ENCODE measurements at regions not wholly inside any gene's neighbourhood (a gene's known extent, or its start where the extent isn't known, plus 50 kb on each side); places are given as distances from the start of the nearest gene placed in this dataset.
"Not testable (repeated sequence)": the region's sequence is repeated elsewhere in the genome, so short reads cannot be mapped to it uniquely, and the experiment has no call there.

DNA sequence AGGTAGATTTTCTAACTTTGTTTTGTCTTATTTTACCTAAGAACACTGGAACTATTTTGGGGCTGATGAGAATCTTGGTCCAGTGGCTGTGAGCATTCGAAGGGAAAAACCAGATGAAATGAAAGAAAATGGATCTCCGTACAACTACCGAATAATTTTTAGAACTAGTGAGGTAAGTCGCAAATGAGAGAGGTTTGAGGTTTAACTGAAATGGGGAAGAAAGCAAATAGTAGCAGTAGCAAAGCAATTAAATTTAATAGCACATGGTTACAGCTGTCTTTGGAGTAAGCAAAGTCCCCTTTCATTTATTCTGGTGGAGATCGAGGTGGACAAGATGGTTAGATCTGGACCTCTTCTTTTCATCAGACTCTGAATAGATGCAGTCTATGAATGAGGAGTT, 313.5 kb upstream of the RGS6 start:
- Histone ChIP-seq H3K9me3 (ENCODE audit: control insufficient read depth, insufficient read depth, low read length) (no peaks in the 10 kb centered on the region), H3K27me3 (ENCODE audit: control insufficient read depth, insufficient read depth, low read length) (no peaks in the 10 kb centered on the region), H3K4me1 (ENCODE audit: control insufficient read depth, insufficient read depth, low read length) (no peaks in the 10 kb centered on the region), H3K9ac (ENCODE audit: low read depth, low read length) (no peak overlapping the region), H3K36me3 (ENCODE audit: control insufficient read depth, insufficient read depth, low read length) (no peaks in the 10 kb centered on the region), H3K4me3 (ENCODE audit: low read depth, low read length) (no peak overlapping the region)

DNA sequence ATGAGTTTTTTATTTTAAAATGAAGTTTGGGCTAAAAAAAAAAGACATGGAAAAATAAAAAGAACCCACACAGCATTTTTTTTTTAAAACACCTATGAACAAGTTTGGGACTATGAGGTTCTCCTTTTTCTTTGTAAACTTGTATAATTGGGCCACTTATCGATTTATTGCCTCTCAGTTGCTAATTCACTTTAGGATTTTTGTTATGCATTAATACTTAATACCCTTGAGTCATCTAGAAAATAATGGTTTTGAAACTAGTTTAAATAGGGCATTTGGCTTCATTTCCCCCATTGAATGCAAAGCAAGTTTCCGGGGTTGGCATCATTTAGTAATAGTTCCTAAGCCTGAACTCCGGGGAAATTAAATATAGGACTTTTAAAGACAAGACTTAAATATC, 312.8 kb upstream of the RGS6 start:
- Histone ChIP-seq H3K36me3 (ENCODE audit: control insufficient read depth, insufficient read depth, low read length) (no peaks in the 10 kb centered on the region), H3K27me3 (ENCODE audit: control insufficient read depth, insufficient read depth, low read length) (no peaks in the 10 kb centered on the region), H3K4me3 (ENCODE audit: low read depth, low read length) (no peak overlapping the region), H3K4me1 (ENCODE audit: control insufficient read depth, insufficient read depth, low read length) (no peaks in the 10 kb centered on the region), H3K9ac (ENCODE audit: low read depth, low read length) (no peak overlapping the region), H3K9me3 (ENCODE audit: control insufficient read depth, insufficient read depth, low read length) (no peaks in the 10 kb centered on the region)

DNA sequence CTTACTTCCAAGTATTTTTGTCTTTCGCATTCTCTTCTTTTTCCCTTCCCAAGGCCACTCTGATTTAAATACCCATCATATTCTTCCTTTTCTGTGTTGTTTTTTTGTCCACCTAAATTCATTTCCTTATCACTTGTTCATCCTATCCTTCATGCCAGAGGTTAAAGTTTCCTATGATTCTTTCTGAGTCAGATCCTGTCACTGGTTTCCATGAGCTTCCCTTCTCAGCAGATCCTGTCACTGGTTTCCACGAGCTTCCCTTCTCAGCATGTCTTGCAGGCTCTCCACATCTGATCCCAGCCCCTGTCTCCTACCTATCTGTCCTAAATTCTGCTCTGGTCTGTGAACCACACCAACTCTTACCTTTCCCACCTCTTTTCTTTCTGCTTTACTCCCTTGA, 311.8 kb upstream of the RGS6 start:
- no peak overlapping the region for H3K4me3 ChIP-seq (ENCODE audit: low read depth, low read length)
- H3K27me3 ChIP-seq (ENCODE audit: control insufficient read depth, insufficient read depth, low read length) = no peaks in the 10 kb centered on the region
- no peaks in the 10 kb centered on the region for H3K36me3 ChIP-seq (ENCODE audit: control insufficient read depth, insufficient read depth, low read length)
- no peak overlapping the region for H3K9ac ChIP-seq (ENCODE audit: low read depth, low read length)
- no peaks in the 10 kb centered on the region for H3K9me3 ChIP-seq (ENCODE audit: control insufficient read depth, insufficient read depth, low read length)
- no peaks in the 10 kb centered on the region for H3K4me1 ChIP-seq (ENCODE audit: control insufficient read depth, insufficient read depth, low read length)

- no peaks in the 10 kb centered on the region for H3K4me1 ChIP-seq (ENCODE audit: control insufficient read depth, insufficient read depth, low read length)
- H3K36me3 ChIP-seq (ENCODE audit: control insufficient read depth, insufficient read depth, low read length) = no peaks in the 10 kb centered on the region
- no peaks in the 10 kb centered on the region for H3K9me3 ChIP-seq (ENCODE audit: control insufficient read depth, insufficient read depth, low read length)
- no peak overlapping the region for H3K4me3 ChIP-seq (ENCODE audit: low read depth, low read length)
- H3K27me3 ChIP-seq (ENCODE audit: control insufficient read depth, insufficient read depth, low read length) = no peaks in the 10 kb centered on the region
- no peak overlapping the region for H3K9ac ChIP-seq (ENCODE audit: low read depth, low read length)
Observed at GRCh38 chr14:71621276-71621675, 311.0 kb upstream of the RGS6 start.

GRCh38 chr14:71621980-71622605, 310.1 kb upstream of the RGS6 start:
- no peak overlapping the region for H3K4me3 ChIP-seq (ENCODE audit: low read depth, low read length)
- no peaks in the 10 kb centered on the region for H3K4me1 ChIP-seq (ENCODE audit: control insufficient read depth, insufficient read depth, low read length)

GRCh38 chr14:71623939-71624338, 308.3 kb upstream of the RGS6 start:
- H3K4me1 ChIP-seq (ENCODE audit: control insufficient read depth, insufficient read depth, low read length) = no peaks in the 10 kb centered on the region

More at GRCh38 chr14:71621980-71622605, 310.1 kb upstream of the RGS6 start:
- Histone ChIP-seq H3K9me3 (ENCODE audit: control insufficient read depth, insufficient read depth, low read length) (no peaks in the 10 kb centered on the region), H3K27me3 (ENCODE audit: control insufficient read depth, insufficient read depth, low read length) (no peaks in the 10 kb centered on the region), H3K9ac (ENCODE audit: low read depth, low read length) (no peak overlapping the region), H3K36me3 (ENCODE audit: control insufficient read depth, insufficient read depth, low read length) (no peaks in the 10 kb centered on the region)

GRCh38 chr14:71625175-71625574, 307.1 kb upstream of the RGS6 start:
- Histone ChIP-seq H3K9me3 (ENCODE audit: control insufficient read depth, insufficient read depth, low read length) (no peaks in the 10 kb centered on the region), H3K36me3 (ENCODE audit: control insufficient read depth, insufficient read depth, low read length) (no peaks in the 10 kb centered on the region), H3K9ac (ENCODE audit: low read depth, low read length) (no peak overlapping the region), H3K4me3 (ENCODE audit: low read depth, low read length) (no peak overlapping the region), H3K27me3 (ENCODE audit: control insufficient read depth, insufficient read depth, low read length) (no peaks in the 10 kb centered on the region), H3K4me1 (ENCODE audit: control insufficient read depth, insufficient read depth, low read length) (no peaks in the 10 kb centered on the region)

More at GRCh38 chr14:71623939-71624338, 308.3 kb upstream of the RGS6 start:
- Histone ChIP-seq H3K9ac (ENCODE audit: low read depth, low read length) (no peak overlapping the region), H3K4me3 (ENCODE audit: low read depth, low read length) (no peak overlapping the region), H3K27me3 (ENCODE audit: control insufficient read depth, insufficient read depth, low read length) (no peaks in the 10 kb centered on the region), H3K36me3 (ENCODE audit: control insufficient read depth, insufficient read depth, low read length) (no peaks in the 10 kb centered on the region), H3K9me3 (ENCODE audit: control insufficient read depth, insufficient read depth, low read length) (no peaks in the 10 kb centered on the region)

GRCh38 chr14:71625891-71626701, 306.1 kb upstream of the RGS6 start:
- no peaks in the 10 kb centered on the region for H3K27me3 ChIP-seq (ENCODE audit: control insufficient read depth, insufficient read depth, low read length)
- H3K36me3 ChIP-seq (ENCODE audit: control insufficient read depth, insufficient read depth, low read length) = no peaks in the 10 kb centered on the region
- H3K9ac ChIP-seq (ENCODE audit: low read depth, low read length) = no peak overlapping the region
- H3K4me1 ChIP-seq (ENCODE audit: control insufficient read depth, insufficient read depth, low read length) = no peaks in the 10 kb centered on the region
- H3K4me3 ChIP-seq (ENCODE audit: low read depth, low read length) = no peak overlapping the region
- no peaks in the 10 kb centered on the region for H3K9me3 ChIP-seq (ENCODE audit: control insufficient read depth, insufficient read depth, low read length)

GRCh38 chr14:71628433-71628832, 303.8 kb upstream of the RGS6 start:
- H3K36me3 ChIP-seq (ENCODE audit: control insufficient read depth, insufficient read depth, low read length) = no peaks in the 10 kb centered on the region
- H3K9me3 ChIP-seq (ENCODE audit: control insufficient read depth, insufficient read depth, low read length) = no peaks in the 10 kb centered on the region
- no peaks in the 10 kb centered on the region for H3K27me3 ChIP-seq (ENCODE audit: control insufficient read depth, insufficient read depth, low read length)
- H3K4me1 ChIP-seq (ENCODE audit: control insufficient read depth, insufficient read depth, low read length) = peaks cover 2% of the 10 kb centered on the region
- no peak overlapping the region for H3K4me3 ChIP-seq (ENCODE audit: low read depth, low read length)
- no peak overlapping the region for H3K9ac ChIP-seq (ENCODE audit: low read depth, low read length)

- Histone ChIP-seq H3K27me3 (ENCODE audit: control insufficient read depth, insufficient read depth, low read length) (no peaks in the 10 kb centered on the region), H3K4me1 (ENCODE audit: control insufficient read depth, insufficient read depth, low read length) (peaks cover 2% of the 10 kb centered on the region), H3K9ac (ENCODE audit: low read depth, low read length) (no peak overlapping the region), H3K4me3 (ENCODE audit: low read depth, low read length) (no peak overlapping the region), H3K36me3 (ENCODE audit: control insufficient read depth, insufficient read depth, low read length) (no peaks in the 10 kb centered on the region), H3K9me3 (ENCODE audit: control insufficient read depth, insufficient read depth, low read length) (no peaks in the 10 kb centered on the region)
Observed at GRCh38 chr14:71629250-71629649, 303.0 kb upstream of the RGS6 start.

DNA sequence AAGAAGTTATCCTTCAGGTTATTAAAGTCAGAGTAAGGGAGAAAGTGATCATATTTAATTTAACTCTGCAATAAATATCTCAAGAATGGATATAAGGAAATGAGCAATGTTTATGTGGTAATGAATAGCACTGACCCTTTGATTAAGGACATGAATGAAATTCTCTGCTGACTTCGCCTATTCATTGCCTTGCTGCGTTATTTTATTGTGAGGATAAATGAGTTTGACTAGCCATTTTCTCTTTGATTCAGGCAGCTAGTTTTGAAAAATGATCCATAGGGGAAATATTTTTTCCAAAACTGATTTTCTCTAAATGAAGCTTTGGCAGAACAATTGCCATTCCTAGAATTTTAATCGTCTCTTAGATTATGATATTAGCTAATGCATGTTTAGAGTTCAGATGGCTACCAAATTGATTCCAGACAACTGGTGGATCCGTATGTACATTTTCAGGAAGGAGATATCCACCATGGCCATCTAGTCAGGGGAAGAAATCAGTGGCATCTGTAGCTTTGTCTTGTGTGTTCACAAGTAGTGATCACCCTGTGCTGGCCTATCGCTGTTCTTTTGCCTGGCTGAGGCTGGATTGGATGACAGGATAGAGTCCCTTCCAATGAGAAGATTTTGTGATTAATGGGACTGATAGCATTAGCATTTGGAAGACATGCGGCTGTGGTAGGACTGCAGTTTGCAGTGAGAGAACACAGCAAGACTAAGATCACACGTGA, 302.3 kb upstream of the RGS6 start:
- Histone ChIP-seq H3K27me3 (ENCODE audit: control insufficient read depth, insufficient read depth, low read length) (no peaks in the 10 kb centered on the region), H3K4me3 (ENCODE audit: low read depth, low read length) (no peak overlapping the region), H3K9ac (ENCODE audit: low read depth, low read length) (no peak overlapping the region), H3K36me3 (ENCODE audit: control insufficient read depth, insufficient read depth, low read length) (no peaks in the 10 kb centered on the region), H3K4me1 (ENCODE audit: control insufficient read depth, insufficient read depth, low read length) (peaks cover 2% of the 10 kb centered on the region), H3K9me3 (ENCODE audit: control insufficient read depth, insufficient read depth, low read length) (no peaks in the 10 kb centered on the region)

DNA sequence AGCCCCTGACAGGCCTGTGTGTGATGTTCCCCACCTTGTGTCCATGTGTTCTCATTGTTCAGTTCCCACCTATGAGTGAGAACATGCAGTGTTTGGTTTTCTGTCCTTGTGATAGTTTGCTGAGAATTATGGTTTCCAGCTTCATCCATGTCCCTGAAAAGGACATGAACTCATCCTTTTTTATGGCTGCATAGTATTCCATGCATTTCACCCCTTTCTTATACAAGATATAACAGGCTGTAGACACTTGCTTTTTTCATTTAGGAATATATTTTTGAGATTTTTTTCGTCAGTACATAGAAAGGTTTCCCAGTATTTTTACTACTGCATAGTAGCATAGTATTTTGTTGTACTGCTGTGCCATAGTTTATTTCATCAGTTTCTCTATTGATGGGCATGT, 301.2 kb upstream of the RGS6 start:
- H3K27me3 ChIP-seq (ENCODE audit: control insufficient read depth, insufficient read depth, low read length); H3K4me3 ChIP-seq (ENCODE audit: low read depth, low read length): not testable (repeated sequence)

More for the DNA sequence above, 301.2 kb upstream of the RGS6 start:
- not testable (repeated sequence) for H3K4me1 ChIP-seq (ENCODE audit: control insufficient read depth, insufficient read depth, low read length); H3K36me3 ChIP-seq (ENCODE audit: control insufficient read depth, insufficient read depth, low read length); H3K9me3 ChIP-seq (ENCODE audit: control insufficient read depth, insufficient read depth, low read length); H3K9ac ChIP-seq (ENCODE audit: low read depth, low read length)
